ENCODE measurements at regions not wholly inside any gene's neighbourhood (a gene's known extent, or its start where the extent isn't known, plus 50 kb on each side); places are given as distances from the start of the nearest gene placed in this dataset.
"Not testable (repeated sequence)": the region's sequence is repeated elsewhere in the genome, so short reads cannot be mapped to it uniquely, and the experiment has no call there.

DNA sequence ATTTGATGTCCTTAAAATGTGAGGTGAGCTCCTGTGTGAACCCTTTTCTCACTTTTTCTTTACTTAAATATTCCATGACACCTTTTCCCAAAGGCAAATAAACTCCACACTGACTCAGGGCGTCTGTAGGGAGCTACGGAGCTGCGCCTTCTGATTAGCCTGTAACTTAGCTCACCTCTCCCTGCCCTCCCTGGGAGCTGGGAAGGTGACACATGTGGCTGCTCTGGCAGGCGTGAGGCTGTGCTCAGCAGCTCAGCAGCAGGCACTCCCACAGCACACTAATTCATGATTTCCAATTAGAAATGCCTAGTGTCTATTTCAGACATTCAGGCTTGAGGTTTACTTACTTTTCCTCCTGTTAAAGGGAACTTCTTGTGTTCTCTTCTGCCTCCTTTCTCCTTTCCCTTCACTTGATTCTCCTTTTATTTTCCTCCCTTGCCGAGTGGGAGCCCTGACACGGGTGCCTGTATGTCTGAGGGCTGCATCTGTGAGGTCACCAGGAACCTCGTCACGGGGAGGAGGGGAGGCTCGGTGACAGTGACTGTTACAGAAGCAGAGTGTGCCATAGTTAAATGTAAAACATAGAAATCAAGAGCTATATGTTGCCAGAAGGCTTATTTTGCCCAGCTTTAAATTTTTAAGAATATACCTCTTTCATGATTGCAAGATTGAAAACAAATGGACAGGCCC, 437.1 kb downstream of the DCDC2C start:
- FAIRE-seq, result no peak

DNA sequence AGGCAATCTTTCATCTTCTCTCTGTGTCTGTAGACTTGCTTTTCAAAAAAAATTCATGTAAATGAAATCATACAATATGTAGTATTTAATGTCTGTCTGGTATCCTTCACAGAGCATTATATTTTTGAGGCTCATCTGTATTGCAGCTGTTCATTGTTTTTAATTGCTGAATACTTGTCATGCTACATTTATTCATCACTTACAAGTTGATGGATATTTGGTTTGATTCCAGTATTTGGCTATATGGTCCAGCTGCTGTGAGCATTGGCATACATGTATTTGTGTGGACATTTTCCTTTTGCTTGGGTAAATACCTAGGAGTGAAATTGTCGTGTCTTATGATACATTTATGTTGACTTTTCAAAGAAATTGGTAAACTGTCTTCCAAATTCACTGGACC, 441.4 kb downstream of the DCDC2C start:
- FAIRE-seq, result no peak

GRCh38 chr2:4151521-4151920, 448.1 kb downstream of the DCDC2C start:
- FAIRE-seq, result no peak

GRCh38 chr2:4152051-4152450, 448.7 kb downstream of the DCDC2C start:
- FAIRE-seq, result no peak

GRCh38 chr2:4168834-4169233, 465.5 kb downstream of the DCDC2C start:
- FAIRE-seq, result no peak

GRCh38 chr2:4174796-4175195, 471.4 kb downstream of the DCDC2C start:
- FAIRE-seq, result no peak

DNA sequence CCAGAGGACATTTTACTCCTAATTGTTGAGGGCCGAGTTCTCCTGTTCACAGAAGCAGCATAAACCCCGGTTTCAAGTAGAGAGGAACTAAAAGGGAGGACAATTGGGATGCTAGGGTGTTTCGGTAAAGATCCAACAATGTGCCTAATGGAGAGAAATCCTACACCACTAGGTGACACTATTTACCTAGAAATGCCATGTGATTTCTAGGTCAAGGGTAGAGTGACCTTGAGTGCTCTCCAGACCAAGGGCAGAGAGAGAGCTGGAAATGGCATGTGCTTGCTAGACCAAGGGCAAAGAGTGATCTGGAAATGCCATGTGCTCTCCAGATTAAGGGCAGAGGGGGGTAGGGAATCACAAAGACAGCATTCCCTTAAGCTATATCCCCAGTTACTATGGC, 472.0 kb downstream of the DCDC2C start:
- FAIRE-seq, result no peak

- FAIRE-seq, result no peak
These were observed 477.3 kb downstream of the DCDC2C start for GRCh38 chr2:4180631-4181030.

- no peak for FAIRE-seq
These were observed 477.7 kb downstream of the DCDC2C start for GRCh38 chr2:4181062-4181461.

- no peak for FAIRE-seq
These were observed 485.2 kb downstream of the DCDC2C start for GRCh38 chr2:4188561-4188960.

DNA sequence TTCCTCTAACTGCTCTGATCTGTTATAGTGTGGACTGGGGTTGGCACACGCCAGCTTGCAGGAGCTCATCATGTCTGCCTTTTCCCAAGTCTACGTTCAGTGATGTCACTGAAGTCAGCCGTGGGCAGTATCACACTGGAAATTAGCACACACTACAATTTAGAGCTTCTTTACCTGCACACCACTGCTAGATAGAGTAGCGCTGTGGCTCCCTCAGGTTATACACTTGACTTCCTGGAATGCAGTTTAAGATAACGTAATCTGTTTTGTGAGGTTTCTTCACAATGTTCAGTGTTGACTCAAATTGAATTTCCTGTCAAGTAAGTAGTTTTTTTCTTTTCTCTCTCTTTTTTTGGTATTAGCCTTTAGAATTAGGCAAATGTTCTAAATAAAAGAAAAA, 487.2 kb downstream of the DCDC2C start:
- no peak for FAIRE-seq

GRCh38 chr2:4192119-4192518, 488.7 kb downstream of the DCDC2C start:
- FAIRE-seq, result no peak

- FAIRE-seq, result no peak
These were observed 511.2 kb downstream of the DCDC2C start for GRCh38 chr2:4214444-4215205.

GRCh38 chr2:4217737-4218136, 514.4 kb downstream of the DCDC2C start:
- no peak for FAIRE-seq

DNA sequence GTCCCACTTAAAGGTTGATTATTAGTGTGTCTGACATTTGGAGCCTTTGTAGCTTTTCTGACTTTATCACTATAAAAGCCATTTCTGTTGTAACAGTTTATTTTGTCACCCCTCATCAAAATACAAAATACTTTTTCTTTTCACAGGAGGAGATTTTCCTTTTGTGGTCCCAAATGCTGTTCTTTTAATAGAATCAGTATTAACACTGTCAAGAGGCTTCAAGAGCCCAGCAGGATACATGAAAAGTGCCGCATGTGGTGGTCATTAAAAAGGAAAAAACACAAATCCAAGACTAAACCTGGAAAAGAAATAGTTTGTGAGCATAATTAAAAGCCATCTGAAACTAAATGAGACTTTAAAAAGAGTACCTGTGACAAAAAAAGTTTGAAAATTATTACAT, 515.7 kb downstream of the DCDC2C start:
- FAIRE-seq, result no peak

- no peak for FAIRE-seq
These were observed 516.2 kb downstream of the DCDC2C start for GRCh38 chr2:4219571-4219970.

DNA sequence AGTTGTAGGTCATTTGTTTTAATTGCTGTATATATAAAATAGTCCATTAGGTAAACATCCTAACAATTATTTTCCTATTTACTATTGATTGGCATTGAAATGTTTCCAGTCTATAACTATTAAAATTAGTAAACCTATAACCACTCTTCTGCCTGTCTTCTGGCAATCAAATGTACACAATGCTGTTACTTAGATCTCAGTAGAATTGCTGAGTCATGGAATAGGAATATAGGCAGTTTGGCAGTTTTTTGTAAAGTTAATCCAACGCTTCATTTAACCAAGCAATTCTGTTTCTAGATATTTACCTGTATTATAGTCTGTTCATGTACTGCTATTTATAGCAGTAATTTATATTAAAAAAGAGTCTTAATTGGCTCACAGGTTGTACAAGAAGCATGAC, 518.1 kb downstream of the DCDC2C start:
- no peak for FAIRE-seq

- FAIRE-seq, result no peak
These were observed 518.5 kb downstream of the DCDC2C start for GRCh38 chr2:4221845-4222244.

DNA sequence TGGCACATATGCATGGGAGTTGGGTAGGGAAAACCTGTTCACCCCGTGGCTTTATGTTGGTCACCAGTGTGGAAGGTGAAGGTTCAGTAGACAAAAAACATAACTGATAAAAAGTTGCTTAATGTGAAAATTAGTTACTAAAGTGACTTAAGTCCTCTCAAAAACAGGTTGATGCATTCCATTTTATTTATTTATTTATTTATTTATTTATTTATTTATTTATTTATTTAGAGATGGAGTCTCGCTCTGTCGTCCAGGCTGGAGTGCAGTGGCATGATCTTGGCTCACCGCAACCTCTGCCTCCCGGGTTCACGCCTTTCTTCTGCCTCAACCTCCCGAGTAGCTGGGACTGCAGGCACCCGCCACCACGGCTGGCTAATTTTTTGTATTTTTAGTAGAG, 541.0 kb downstream of the DCDC2C start:
- not testable (repeated sequence) for FAIRE-seq

DNA sequence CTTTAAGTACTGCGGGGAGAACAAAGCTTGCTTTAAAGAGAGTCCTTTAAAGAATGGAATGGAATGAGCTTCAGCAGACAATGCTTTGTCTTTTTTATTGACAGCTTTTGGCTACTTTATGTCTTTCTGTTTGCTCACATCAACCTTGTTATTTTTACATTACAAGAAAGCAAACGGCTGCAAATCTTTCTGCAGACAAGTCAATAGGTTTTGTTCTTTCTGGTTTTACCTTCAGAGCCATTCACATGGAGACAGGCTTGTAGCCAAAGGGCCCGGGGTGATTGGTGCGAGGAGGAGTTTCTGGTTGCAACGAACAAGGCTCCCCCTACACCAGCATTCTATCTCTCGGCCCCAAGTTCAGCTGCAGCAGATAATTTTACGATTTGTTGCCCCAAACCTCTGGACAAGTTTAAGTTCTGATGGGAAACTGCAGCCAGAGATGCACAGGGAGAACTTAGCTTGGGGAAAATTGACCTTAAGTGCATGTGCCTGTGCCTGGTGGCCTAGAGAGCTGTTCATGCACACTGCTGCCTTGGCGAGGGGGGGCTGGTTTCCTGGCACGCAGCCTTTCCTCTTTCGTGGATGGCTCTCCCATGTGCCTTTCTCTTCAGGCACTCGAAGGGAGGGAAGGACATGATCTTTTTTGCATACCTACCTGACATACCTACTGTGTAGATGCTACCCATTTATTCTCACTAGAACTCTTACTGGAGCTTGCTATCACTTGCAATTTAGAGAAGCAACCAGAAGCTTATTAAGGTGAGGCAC, 543.2 kb downstream of the DCDC2C start:
- FAIRE-seq, result no peak

- FAIRE-seq, result no peak
These were observed 544.4 kb downstream of the DCDC2C start for GRCh38 chr2:4247791-4248190.

DNA sequence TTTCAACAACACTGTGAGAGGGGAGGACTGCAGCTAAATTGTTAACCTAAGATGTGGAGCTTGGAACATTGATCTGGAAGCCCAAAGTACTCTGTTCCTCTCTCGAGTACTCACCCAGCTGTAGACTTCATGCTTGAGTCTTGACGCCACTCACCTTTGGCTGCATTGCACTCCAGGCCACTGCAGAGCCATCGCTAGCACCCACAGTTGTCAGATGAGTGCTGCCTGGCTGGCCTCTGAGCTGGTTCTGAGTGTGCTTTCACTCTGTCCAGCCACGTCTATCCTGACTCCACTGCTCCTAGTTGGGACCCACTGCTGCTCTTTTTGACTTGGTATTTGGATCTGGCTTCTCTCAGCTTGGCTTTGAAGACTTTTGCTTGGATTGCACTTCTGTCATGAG, 552.1 kb downstream of the DCDC2C start:
- no peak for FAIRE-seq

DNA sequence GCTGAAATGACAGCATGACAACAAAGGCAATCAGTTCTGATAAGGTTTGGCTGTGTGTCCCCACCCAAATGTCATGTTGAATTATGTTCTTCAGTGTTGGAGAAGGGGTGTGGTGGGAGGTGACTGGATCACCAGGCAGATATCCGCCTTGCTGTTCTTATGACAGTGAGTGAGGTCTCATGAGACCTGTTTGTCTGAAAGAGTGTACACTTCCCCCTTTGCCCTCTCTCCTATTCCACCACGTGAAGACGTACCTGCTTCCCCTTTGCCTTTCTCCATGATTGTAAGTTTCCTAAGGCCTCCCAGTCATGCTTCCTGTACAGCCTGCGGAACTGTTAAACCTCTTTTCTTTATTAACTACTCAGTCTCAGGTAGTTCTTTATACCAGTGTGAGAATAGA, 553.0 kb downstream of the DCDC2C start:
- no peak for FAIRE-seq

DNA sequence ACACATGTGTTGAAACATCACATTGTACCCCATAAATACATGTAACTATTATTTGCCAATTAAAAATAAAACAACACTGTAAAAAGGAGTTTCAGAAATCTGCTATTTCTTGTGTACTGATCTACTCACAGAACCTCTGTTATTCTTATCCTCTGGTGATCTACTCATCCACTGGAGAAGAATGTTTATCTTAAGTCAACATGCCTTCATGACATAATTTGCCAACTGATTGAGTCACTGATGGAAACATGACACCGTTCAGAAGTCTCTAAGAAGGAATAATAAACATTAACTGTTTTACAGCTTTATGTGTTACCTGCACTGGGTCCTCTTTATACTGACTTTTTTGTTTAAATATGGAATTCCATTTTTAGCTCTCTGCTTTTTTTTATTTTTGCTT, 555.2 kb downstream of the DCDC2C start:
- no peak for FAIRE-seq

Measured in TTC549 (cell line).